HG03521 (cell line): ENCODE measurements at regions not wholly inside any gene's neighbourhood (a gene's known extent, or its start where the extent isn't known, plus 50 kb on each side); places are given as distances from the start of the nearest gene placed in this dataset.

Experiments
- ATAC-seq: cut with Tn5 transposase; IDR thresholded peaks from one replicate; pipeline ENCODE4 v1.9.1; 2021; ENCODE audit warnings: mild to moderate bottlenecking, moderate library complexity; ENCODE audit not compliant: unreplicated experiment

DNA sequence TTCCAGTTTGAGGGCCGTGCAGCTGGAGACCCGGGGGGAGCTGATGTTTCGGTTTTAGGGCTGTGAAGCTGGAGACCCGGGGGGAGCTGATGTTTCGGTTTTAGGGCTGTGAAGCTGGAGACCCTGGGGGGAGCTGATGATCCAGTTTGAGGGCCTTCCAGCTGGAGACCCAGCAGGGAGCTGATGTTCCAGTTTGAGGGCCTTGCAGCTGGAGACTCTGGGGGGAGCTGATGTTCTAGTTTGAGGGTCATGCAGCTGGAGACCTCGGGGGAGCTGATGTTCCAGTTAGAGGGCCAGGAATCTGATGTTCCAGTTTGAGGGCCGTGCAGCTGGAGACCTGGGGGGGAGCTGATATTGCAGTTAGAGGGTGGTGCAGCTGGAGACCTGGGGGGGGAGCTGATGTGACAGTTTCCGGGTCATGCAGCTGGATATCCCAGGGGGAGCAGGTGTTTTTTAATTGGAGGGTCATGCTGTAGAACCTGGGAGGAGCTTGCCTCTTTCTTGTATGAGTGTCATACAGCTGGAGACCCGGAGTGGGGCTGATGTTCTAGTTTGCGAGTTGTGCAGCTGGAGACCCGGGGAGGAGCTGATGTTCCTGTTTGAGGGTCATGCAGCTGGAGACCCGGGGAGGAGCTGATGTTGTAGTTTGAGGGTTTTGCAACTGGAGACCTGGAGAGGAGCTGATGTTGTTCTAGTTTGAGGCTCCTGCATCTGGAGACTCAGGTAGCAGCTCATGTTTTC lies 153.2 kb downstream of the RTP5 start:
- no peak for ATAC-seq

DNA sequence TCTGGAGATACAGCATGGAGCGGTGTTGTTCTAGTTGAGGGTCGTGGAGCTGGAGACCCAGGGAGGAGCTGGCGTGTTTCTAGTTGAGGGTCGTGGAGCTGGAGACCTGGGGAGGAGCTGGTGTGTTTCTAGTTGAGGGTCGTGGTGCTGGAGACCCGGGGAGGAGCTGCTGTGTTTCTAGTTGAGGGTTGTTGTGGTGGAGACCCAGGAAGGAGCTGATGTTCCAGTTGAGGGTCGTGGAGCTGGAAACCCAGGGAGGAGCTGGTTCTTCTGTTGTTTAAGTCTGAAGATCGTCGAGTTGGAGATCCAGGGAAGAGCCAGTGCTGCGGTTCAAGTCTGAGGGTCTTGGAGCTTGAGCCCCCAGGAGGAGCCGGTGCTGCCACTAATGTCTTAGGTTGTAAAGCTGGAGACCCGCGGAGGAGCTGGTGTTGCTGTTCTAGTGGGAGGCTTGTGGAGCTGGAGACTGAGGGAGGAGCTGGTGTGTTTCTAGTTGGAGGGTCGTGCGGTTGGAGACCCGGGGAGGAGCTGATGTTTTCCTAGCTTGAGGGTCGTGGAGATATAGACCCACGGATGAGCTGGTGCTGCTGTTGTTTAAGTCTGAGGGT lies 155.3 kb downstream of the RTP5 start:
- ATAC-seq = no peak

DNA sequence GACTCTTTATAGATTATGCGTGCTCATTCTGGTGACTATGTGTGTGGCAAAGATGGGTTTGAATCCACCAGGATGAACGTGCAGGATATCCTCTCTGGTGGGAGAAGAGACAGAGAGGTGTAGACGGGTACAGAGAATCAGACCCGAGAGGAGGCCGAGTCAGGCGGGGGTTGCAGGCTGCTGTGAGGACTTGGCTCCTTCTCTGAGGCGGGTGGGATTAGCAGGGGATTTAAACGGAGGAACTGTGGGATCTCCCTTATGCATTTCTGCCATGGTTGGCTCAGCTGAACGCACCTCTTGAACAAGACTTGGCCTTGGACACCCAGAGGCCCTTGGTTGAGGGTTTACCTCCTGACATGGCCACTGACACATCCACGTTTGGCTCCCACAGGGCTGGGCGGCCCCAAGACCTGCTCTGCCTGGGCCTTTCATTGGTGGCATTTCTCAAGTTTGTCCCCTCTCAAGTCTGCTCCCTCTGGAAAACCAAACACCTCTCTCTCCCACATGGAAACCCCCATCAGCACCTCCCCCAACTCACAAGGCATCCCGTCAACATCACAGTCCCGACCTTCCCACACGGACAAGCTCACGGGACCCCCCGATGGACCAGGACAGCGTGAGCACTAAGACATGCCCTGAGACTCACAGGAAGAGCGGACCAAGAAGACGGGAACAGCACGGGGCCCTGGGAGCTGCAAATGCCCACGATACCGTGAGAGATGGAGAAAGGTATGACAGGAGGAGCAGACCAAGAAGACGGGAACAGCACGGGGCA lies 158.3 kb downstream of the RTP5 start:
- no peak for ATAC-seq

DNA sequence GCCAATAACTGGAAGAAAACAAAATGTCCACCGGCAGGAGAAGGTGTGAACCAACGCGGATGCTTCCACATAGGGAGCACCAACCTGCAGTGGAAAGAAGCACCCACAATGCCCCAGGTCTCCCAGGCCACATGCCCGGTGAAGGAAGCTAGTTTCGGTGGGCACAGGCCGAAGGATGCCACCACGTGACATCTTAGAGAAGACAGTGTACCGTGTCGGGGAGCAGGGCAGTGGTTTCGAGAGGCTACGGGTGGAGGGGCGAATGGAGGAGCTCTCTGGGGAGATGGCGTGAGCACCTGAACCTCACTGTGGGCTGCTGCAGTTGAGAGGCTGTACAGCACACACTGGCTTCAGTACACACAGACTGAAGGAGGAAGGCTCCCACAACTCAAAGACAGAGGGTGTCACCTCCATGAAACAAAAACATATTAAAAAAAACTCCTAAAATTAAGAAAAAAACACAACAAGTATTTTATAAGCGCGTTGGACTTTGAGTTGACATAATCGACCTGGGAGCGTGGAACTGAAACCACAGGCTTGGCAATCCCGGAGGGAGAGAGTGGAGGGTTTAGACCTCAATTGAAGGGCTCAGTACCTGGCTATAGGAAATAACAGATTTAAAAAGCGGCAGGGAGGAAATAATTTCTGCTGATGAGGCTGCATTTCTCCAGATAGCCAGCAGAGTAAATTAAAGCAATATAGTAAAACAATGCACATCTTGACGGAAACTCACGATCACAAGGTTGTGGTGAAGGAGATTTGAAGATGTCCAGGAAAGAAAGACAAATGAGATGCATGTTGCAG lies 160.1 kb downstream of the RTP5 start:
- ATAC-seq = no peak

DNA sequence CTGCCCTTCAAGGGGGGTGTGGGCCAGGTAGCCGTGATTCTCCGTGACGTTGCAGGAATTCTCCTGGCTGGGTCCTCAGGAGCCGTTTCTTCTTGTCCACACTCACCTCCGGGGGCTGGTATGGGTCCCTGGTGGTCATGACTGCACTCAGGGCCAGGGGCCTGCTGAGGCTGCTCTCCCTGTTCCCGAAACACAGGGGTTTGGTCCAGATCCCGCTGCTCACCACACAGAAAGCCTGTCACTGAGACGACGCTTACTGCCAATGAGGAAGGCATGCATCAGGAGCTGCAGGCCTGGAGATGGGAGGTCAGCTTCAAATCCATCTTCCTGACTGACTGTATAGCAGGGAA lies 160.7 kb downstream of the RTP5 start:
- no peak for ATAC-seq

DNA sequence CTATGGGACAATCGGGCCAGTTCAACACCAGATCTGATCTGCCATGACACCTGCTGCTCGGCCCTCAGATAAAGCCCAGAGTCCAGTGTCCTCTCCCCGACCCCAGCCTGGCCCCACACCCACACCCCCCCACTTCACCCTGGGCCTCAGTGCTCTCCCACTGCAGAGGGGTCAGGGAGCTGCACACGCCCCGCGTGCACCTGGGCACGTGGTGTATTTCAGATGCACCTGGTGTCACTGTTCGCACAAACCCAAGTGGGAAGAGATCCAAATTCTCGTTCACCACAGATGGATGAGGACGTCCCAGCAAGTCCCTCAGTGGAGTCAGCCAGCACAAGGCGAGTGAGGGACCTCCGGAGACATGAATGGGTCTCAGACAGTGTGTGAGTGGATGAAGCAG lies 161.3 kb downstream of the RTP5 start:
- no peak for ATAC-seq

DNA sequence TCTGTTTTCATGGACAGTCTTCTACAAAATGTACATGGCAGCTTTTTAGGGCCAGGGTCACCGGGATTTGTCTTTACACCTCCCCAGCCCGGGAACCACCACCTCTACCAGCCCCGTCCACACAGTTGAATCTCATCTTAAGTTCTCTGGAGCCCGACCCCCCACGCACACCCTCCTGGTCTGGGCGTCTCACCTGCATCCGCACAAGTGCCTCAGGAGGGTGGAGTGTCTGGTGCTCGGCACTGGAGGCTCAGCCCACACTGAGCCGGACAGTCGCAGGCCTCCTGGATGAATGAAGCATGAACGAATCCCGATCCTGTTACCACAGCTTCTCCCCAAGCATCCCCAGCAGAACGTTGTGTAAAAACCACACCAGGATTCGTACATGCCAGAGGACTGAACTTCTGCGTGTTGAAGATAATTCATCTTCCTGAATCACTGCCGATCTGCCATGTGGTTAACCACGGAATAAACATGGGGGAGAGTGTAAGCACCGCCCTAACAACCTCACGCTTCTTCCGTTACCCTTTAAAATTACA lies 162.0 kb downstream of the RTP5 start:
- ATAC-seq = no peak

DNA sequence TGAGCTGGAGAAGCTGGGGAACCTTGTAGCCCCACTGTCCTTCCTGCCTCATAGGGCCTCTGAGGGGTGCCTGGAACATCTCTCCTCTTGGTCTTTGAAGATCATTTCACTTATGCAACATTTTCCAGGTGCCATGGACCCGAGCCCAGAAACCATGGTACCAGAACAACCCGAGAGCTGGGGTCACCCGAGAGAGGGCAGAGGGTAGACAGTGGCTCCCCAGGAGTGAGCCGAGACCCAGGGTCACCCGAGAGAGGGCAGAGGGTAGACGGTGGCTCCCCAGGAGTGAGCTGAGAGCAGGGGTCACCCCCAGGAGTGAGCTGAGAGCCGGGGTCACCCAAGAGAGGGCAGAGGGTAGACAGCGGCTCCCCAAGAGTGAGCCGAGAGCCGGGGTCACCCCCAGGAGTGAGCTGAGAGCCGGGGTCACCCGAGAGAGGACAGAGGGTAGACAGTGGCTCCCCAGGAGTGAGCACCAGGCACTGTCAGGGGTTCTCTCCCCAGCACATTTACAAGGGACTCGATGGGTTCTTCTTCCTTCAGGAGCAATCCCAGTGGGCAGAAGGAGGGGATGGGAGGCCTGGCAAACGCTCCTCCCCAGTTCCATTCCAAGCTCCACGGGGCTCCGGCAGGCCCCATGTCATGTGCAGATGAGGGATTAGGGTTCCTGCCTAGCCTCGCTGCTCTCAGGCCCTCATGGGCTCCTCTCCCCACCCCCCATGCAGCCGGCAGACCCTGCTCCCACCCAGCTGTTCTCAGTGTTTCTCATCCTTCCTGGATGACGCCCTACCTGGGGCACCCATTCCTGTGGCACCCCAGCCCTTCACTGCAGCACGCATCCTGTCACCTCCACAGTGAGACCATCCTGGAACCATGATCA lies 163.5 kb downstream of the RTP5 start:
- ATAC-seq = no peak

DNA sequence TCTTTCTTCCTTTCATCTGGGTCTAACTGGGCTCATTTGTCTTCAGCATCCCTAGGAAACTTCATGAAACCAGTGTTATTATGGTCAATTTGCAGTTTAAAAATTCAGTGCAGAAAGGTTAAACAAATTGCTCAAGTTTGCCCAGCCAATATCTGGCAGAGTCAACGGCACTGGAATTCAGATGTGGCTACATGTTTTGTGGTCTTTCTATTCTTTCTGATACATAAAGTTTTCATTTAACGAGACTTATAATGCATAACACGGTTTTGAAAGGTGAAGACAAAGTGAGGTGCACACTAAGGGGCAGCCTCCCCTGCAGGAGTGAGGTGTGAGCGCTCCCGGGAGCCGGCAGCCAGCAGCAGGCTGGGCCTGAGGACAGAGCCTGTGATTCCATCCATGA lies 164.6 kb downstream of the RTP5 start:
- no peak for ATAC-seq

DNA sequence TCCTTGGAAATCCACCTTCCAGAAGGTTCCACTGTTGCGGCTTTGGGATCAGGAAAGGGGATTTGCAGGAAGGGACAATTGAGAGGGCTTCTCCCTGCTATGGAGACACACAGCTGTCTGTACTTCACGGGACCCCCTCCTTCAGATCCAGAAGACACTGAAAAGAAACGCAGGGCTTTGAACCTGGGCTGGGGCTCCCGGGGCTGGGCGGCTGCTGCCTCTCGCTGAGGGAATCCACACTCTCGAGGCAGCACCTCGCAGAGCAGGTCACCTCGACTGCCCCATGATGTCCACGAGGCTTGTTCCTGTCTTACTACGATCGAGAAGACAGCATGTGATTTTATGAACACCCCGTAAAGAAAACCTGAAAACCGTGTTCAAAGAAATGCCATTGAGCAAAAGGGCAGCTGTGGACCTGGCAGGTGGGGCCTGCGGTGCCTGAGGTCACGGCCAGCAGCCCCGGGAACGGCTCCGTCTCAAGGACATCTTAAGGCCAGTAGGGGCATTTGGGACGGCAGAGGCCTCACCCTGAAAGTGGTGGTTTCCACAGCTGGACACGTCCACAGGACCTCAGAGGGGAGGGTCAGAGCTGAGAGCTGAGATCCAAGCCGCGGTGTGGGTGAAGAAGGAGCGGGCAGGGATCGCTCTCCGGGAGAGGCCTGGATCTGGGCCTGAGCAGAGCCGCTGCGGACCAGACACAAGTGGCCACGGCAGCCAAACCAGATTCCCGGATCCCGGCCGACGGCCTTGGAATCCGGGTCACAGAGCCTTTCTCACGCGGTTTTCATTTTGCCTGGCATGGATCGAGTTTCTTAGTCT lies 165.7 kb downstream of the RTP5 start:
- ATAC-seq = no peak

DNA sequence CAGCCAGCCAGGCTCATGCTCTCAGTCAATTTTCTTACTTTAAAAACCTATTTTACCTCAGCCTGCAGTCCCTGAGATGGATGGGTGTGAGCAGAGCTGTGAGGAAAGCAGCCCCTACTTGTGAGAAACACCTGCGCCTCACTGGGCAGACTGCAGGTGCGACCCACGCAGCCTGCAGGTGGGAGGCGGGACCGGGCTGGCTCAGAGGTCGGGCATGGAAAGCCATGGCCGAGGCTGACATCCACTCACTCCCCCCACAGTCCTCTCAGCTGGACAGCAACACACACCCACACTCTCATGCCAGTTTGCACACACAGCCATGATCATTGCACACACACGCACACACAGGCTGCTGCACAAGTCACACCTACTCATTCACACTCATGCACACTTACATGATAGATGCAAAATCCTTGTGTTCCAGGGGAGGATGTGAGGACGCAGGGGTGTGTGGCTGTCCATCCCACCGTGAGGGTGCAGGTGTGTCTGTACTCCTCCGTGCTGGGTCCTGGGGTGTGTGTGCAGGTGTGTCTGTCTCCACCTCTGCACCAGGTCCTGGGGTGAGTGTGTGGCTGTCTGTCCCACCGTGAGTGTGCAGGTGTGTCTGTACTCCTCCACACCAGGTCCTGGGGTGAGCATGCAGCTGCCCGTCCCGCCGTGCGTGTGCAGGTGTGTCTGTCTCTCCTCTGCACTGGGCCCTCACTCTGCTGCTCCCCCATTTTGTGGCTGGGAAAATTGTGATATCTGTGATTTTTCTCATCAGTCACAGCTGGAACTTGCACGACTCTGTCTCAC lies 166.5 kb downstream of the RTP5 start:
- ATAC-seq = no peak

DNA sequence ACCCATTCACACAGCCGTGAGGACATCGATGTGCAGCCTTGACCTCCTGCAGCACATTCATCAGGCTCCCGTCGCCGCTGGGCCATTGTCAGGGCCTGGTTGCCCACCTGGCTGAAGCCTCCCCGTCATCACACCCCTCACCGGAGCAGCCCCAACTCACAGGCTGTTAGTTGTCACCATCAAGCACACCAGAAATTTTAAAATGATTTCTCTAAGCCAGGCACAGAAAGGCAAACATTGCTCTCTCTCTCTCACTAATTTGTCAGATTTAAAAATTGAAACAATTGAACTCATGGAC lies 167.1 kb downstream of the RTP5 start:
- ATAC-seq = no peak

DNA sequence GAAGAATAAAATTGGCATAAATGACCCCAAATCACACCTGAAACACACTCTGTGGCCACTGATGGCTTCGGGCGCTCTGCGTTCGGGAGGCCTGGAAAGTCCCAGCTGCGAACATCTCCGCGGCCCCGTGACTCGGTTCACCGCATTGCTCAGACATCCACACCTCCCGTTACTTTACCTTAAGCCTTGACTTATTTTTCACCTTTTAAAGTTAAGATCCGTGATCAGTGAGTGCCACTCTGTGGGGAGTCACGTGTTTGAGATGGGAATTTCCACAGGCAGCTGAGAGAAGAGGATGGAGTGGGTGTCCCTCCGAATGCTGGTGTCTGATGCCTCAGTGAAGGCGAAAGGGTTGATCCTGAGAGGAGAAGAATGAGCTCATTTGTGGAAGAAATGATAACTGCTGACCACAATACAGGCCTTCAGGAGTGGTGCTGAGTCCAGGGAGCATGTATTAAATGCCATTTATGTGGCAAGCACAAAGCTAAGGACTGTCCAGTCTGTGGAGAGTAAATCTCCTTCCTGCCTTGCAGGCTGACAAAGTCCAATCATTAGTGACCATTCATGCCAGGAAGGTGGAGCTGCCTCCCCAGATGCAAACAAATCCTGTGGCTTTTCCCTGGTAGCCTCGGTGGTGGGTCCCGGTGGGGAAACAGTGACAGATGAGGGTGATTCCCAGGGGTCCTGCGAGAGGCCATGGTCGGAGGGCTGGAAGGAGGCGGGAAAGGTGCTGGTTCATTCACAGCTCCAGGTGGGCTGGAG lies 168.8 kb downstream of the RTP5 start:
- ATAC-seq = no peak

DNA sequence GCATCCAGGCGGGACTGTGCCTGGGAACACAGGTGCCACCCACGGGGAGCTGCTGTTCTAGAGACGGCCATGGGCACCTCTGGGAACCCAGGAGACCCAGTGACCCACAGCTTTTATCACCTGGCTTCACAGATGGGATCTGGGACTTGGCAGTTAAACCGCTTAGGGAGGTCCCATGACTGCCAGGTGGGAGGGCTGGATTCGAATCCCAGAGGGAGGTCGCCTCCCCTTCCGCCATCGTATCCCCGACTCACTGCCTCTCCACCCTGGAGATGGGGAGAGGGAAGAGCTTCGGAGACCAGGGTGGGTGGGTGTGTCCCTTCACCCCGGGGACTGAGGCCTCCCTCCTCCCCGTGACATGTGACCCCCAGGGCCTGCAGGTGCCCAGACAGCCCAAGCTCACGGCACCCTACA lies 169.4 kb downstream of the RTP5 start:
- ATAC-seq = no peak

DNA sequence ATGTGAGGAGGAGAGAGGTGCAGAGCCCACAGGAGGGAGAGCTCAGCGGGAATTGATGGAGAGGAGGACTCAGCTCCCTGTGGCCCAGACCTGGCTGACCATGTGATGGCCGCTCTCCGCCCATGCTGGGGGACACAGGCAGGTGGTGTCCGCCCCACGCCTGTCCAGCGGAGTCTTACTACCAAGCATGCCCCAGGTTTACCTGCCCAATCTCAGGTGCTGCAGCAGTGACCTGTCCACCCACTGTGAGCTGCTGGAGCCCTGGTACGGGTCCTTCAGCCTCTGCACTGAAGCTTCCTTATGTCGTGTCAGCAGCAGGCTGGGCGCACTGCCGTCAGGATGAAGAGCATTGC lies 170.8 kb downstream of the RTP5 start:
- no peak for ATAC-seq

DNA sequence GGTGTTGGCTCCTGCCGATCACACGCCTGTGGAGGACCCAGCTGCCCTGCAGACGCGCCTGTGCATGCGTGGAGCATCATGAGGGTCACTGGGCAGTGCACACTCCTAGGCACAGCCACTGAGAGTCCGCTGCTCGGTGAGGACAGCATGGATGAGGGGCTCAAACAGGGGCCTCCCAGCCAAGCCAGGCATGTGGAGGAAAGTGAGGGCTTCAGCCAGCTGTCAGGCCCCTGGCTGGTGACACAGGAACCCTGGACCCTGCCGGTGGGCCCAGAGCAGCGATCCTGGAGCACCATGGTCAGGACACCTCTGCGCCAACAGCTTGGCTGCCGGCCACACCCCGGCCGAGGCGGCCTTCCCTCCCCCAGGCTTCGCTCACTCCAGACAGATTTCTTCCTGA lies 171.2 kb downstream of the RTP5 start:
- no peak for ATAC-seq

DNA sequence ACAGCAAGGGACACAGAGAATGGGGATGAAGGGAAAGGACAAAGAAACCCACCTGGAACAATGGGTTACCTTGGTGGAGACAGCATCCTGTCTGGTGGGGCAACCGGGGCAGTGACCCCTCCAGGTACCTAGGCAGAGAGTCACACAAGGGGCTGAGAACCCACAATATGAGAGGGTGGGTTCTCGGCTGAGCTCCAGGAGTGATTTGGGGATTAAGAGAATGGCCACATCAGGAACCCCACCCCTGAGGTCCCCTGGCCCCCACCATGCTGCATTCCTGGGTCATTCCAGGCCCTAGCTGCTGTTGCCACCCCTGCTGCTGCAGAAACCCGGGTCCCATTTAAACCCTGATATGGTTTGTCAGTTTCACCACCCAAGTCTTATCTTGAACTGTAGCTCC lies 172.3 kb downstream of the RTP5 start:
- ATAC-seq = no peak
